DMS 273 (cell line): ENCODE measurements at regions not wholly inside any gene's neighbourhood (a gene's known extent, or its start where the extent isn't known, plus 50 kb on each side); places are given as distances from the start of the nearest gene placed in this dataset.
"Not testable (repeated sequence)": the region's sequence is repeated elsewhere in the genome, so short reads cannot be mapped to it uniquely, and the experiment has no call there.

Source experiments
- DNase-seq: peaks from one replicate; lab custom pipeline; 2025; ENCODE audit not compliant: unreplicated experiment; lab: John Stamatoyannopoulos, UW

DNA sequence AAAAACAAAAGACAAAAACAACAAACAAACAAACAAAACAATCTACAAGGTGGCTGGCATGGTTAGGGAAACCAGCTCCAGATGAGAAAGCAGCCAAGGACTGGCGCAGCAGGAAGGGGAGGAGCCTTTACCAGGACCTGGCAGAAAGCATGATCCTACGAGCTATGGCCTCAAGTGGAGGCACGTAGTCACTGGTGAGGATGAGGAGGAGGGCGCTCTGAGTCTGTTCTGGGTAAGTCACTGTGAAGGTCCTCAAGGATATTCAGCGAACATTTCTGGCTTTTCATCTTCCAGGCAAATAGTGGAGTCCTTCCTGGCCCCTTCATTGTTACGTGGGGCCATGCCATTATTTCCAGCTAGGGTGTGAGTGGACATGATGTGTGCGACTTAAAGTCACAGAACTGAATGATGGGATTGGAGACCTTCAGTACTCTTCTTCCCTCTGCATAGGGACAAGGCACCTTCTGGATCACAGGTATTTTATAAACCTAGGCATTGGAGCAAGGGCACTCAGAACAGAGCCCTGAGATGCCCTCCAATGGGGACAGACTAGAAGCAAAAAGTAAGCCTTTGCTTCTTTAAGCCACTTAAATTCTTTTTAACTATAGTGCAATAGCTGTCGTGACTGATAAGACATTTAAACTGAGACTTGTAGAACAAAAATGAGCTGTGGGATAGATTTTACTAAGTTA lies 771.3 kb downstream of the RAB28 start:
- no peak for DNase-seq

DNA sequence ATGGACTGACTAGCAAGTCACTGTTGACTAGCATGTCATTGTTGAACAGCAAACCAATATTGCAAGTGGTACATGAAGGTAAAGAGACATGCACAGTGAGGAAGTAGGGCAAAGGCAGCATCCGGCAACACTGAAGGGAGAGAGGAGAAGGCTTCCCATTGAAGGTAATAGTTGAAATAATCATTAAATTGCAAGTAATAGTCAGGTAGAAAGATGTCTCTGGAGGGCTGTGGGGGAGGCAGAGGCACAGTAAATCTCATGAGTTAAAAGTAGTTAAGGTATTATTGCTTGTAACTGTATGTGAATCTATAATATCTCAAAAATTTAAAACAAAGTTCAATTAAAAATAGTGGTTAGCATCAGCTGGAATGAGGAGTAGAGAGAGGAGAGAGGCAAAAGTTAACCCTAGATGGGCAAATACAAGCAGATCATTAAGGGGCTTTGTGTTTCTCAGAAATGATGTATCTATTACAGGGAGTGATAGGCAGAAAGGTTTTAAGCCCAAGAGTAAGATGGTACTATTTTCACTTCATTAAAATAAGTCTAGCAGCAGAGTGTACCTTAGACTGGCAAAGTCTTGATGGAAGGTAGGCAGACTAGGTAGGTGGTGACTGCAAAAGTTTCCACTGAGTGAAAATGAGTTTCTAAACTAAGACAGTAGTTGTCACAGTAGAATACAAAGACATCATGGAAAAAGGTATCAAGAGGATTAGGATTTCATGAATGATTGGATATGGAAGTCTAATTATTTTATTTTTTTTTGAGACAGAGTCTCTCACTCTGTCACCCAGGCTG lies 776.6 kb downstream of the RAB28 start:
- DNase-seq = no peak

DNA sequence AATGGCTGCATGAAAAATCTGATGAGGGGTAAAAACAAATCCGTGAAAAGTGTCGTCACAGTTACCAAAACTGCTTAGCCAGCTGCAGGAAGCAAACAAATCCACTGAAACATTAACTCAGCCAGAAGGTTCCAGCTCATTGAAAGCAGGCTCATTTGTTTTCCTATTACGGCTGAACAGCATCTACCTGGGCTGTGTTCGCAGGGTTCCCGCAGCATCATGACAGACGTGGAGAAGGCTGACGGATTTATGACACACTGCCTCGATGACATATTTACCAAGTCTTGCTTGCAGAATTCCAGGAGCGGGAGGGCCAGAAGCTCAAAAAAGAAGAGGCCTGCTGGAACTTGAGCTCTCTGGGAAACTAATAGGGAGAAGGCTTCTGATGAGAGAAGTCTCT lies 781.1 kb downstream of the RAB28 start:
- DNase-seq = no peak

DNA sequence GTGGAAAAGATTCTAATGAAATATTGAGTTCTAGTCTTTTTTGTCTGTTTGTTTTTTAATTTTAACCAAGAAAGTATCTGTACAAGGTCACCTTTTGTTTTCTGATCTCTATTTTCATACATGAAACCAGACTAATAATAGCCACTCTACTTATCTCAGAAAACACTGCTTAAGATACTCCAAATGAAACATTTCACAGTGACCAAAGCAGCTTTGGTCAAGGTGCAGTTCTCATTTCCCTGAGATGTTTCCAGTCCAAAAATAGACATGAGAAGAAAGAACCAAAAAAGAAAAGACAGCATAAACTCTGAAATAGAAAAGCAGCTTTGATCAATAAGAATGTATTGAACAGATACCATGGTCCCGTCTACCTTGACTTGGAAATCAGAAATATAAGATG lies 782.8 kb downstream of the RAB28 start:
- no peak for DNase-seq

DNA sequence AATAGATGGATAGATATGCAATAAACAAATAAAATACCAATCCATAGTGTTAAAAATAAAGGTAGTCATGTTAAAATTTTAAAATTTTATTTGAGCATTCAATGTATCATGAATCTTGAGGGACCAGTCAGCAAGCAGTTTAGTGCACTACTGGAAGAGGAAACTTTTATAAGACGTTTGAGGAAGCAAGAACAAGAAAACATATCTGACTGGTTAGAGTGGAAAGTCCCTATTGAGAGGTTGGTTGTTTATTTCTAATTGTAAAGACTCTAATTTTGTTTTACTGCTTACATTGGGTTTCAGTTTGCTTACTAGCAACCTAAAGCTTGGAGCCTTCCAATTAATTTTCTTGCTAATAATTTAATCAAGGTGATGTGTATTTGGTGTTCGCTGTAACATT lies 786.2 kb downstream of the RAB28 start:
- no peak for DNase-seq

- DNase-seq = no peak
Measured at GRCh38 chr4:12692815-12693214, 791.3 kb downstream of the RAB28 start.

DNA sequence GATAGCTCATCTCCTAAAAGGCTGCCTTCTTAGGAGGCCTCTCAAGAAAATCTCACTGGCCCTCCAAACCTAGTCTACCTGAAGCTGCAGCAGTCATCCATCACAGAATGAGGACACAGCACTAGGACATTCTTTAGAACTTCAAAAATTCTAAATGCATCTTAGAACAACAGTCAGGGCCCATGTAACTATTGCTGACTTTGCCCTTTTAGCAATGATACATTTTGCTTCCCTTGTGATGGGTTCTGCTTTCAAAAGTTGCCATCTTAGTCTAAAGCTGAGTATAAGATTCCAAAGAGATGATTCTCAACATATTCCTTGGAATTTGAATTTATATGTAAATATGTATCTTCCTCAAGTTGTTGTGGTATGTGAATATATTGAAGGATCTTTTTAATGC lies 793.0 kb downstream of the RAB28 start:
- no peak for DNase-seq

DNA sequence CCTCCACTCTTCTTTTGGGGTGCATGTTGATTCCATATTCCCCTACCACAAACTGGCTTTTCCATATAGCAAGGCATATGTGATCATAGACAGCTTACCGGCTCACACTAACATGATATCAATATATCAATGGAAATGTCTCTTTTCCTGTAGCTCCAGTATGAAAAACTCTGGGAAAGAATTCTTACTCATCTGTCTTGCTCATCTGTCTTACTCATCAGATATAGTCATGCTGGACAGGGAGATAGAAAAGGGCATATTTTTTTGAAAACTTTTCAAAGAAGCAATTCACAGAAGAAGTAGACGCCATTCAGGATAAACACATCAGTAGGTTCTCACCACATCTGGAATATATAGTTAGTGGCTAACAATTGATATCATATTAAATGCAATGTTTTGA lies 794.7 kb downstream of the RAB28 start:
- no peak for DNase-seq

GRCh38 chr4:12679217-12679616 lies 804.9 kb downstream of the RAB28 start:
- DNase-seq = peak; percentile 7

DNA sequence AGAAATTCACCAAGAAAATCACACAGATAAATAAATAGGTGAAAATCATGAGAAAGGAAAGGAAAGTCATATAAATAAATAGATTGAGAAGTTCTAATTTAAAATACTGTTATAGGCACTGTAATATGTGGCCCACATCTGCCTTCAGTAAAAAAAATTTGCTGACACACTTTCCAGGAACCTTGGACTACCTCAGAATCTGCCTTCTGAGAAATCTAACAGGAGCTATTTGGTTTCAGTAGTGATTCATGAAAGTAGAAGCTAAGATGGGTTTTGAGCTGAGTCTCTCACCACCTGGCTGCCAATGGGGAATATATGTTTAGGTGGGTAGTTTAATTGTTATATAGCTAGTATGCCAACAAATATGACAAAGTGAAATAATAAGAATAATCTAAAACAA lies 810.0 kb downstream of the RAB28 start:
- DNase-seq = no peak

DNA sequence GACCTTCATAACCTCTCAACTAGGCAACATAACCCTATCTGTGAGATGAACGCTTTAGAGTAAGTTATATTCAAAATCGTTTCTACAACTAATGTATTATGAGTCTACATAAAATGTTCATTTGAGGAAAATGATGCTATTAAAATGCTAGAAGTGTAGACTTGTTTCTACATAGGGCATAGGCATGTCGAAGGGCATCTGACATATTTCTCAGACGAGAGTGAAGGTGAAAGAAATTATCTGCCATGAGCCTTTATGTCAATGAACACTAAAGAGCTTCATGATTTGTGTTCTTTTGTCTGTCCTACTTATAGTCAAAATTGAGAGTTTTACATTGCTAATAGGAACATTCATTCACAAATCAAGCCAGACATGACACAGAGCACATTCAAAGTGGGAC lies 811.8 kb downstream of the RAB28 start:
- no peak for DNase-seq

DNA sequence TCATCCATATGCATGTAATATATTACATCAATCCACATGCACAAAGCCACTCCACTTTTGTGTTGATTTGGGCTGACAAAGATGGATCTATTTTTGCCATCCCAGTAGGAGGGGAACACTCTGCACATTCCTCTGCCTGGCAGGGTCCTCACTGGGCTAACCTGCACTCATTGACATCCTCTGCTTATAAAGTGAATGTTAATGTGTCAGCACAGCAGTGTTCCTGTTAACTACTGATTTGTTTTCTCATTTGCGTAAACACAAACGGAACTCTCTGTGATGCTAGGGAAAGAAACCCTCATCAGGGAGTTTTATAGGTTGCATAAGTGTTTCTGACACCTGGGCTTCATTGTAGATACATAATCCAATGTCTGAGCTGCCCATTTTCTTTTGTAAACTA lies 826.0 kb downstream of the RAB28 start:
- no peak for DNase-seq

DNA sequence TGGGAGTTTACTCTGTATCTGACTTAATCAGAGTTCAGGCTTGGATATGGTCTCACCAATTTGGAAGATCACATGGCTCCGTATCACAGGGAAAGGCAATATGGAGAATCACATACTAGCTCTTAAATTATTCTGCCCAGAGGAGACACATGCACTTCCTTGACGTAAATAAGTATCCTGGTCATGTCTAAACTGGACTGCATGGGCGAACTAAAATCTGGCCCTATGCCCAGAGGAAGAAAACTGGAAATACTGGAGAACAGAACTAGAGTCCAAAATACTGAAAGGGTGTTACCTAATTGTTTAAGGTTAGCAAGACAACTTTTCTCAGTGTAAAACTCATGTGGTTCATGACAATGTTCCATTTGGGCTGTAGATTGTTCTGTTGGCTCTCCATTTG lies 832.3 kb downstream of the RAB28 start:
- no peak for DNase-seq

- DNase-seq = no peak
Measured at GRCh38 chr4:12645732-12646131, 838.4 kb downstream of the RAB28 start.

DNA sequence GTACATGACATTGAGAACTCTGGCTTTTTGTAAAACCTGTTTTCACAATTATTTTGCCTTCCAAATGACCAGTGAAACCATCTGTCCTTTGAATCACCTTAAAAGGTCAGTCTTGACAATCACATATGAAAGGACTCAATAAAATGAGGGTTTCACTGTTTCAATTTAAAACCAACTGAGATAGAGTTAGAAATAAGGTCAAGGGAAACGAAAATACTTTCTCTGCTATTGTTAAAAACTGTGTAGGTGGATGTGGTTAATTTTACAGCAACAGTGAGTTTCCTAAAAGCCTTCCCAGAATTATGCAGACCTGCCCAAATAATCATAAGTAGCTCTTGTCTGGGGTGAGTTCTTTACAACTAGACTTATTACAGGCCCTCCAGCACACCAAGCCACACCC lies 839.9 kb downstream of the RAB28 start:
- DNase-seq = no peak

GRCh38 chr4:12636191-12636590 lies 847.9 kb downstream of the RAB28 start:
- DNase-seq = no peak

- no peak for DNase-seq
Measured at GRCh38 chr4:12635629-12636028, 848.5 kb downstream of the RAB28 start.

- peak; percentile 76 for DNase-seq
Measured at GRCh38 chr4:12633053-12633651, 851.0 kb downstream of the RAB28 start.

DNA sequence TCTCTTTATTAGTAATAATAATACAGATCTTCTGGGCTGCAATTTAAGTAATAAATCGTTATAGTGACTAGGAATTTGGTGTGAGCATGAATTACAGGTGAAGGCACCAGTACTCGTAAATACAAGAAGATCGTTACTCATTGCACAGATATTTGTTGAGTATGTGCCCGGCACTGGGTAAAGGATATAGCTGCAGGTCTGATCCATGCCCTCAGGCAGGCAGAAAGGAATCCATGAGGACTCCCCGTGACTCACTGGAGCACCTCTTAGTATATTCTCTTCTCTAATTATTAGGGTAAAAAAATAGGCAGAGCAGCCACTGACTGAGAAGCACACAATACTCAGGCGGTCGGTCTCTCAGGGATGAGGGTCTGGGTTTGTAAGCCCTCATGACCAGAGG lies 868.3 kb downstream of the RAB28 start:
- DNase-seq = no peak

GRCh38 chr4:12612876-12613275 lies 871.3 kb downstream of the RAB28 start:
- DNase-seq = no peak

DNA sequence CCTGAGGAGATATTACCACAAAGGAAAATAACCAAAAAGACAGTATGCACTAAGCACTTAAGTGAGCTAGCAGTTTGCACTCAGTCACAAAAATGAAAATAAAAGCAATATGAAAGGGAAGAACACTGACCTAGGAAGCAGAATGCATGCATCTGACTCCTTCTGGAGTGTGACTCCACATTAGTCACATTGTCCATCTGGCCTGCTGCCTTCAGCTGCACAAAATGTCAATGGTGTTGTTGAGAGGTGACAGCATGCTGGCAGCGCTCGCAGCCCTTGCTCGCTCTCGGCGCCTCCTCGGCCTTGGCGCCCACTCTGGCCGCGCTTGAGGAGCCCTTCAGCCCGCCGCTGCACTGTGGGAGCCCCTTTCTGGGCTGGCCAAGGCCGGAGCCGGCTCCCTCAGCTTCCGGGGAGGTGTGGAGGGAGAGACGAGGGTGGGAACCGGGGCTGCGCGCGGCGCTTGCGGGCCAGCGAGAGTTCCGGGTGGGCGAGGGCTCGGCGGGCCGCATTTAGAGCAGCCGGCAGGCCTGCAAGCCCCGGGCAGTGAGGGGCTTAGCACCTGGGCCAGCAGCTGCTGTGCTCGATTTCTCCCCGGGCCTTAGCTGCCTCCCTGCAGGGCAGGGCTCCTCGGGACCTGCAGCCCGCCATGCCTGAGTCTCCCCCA lies 874.8 kb downstream of the RAB28 start:
- DNase-seq = not testable (repeated sequence)

- no peak for DNase-seq
Measured at GRCh38 chr4:12595986-12596385, 888.2 kb downstream of the RAB28 start.
